ENCODE measurements at regions not wholly inside any gene's neighbourhood (a gene's known extent, or its start where the extent isn't known, plus 50 kb on each side); places are given as distances from the start of the nearest gene placed in this dataset.
A peak's percentile ranks its signal among the peaks of the same experiment; 100 is the strongest.

DNA sequence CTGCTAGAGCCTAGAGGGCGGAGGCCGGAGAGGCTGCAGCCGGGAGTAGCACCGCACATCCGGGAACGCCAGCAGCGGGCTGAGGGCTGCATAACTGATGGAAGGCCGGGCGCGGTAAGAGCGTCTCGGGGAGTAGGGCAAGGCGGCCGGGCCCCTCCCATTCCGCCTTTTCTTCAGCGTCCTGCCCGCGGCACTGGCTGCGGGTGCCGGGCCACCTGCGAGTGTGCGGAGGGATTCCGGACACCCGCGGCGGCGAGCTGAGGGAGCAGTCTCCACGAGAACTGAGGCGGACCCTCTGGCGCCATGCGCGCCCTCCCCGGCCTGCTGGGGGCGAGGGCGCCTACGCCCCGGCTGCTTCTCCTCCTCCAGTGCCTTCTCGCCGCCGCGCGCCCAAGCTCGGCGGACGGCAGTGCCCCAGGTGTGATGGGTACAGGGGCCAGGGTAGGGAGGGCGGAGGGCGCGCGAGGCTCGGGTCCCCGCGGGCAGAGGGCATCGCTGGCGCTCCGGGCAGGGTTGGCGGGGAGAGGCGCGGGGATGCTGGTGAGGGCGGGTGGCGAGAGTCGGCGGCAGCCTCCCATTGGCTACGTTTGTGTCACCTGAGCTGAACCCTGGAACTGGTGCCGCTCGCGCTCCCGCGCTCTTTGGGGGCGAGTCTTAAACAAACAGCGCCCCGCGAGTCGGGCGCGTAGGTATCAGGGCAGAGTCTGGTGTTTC, 334.4 kb downstream of the SRGAP2C start:
- TF ChIP-seq, protein P1, sequence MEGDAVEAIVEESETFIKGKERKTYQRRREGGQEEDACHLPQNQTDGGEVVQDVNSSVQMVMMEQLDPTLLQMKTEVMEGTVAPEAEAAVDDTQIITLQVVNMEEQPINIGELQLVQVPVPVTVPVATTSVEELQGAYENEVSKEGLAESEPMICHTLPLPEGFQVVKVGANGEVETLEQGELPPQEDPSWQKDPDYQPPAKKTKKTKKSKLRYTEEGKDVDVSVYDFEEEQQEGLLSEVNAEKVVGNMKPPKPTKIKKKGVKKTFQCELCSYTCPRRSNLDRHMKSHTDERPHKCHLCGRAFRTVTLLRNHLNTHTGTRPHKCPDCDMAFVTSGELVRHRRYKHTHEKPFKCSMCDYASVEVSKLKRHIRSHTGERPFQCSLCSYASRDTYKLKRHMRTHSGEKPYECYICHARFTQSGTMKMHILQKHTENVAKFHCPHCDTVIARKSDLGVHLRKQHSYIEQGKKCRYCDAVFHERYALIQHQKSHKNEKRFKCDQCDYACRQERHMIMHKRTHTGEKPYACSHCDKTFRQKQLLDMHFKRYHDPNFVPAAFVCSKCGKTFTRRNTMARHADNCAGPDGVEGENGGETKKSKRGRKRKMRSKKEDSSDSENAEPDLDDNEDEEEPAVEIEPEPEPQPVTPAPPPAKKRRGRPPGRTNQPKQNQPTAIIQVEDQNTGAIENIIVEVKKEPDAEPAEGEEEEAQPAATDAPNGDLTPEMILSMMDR (conservative IDR thresholded peaks at IDR 0.05 in 1 of 2, IDR thresholded peaks at IDR 0.05 in 1 of 2; ENCODE audit: low read depth in 1 of 2, low read length in 2 of 2), result no peak
- peak; percentile 42 for TF ChIP-seq EZH2 (IDR thresholded peaks at IDR 0.05; ENCODE audit: low read length, missing control alignments)
